HG03457 (cell line): ENCODE measurements at regions not wholly inside any gene's neighbourhood (a gene's known extent, or its start where the extent isn't known, plus 50 kb on each side); places are given as distances from the start of the nearest gene placed in this dataset.

ENCODE experiments used
- ATAC-seq: cut with Tn5 transposase; IDR thresholded peaks from one replicate; pipeline ENCODE4 v1.9.1; 2021; ENCODE audit warnings: moderate number of reproducible peaks; ENCODE audit not compliant: unreplicated experiment

DNA sequence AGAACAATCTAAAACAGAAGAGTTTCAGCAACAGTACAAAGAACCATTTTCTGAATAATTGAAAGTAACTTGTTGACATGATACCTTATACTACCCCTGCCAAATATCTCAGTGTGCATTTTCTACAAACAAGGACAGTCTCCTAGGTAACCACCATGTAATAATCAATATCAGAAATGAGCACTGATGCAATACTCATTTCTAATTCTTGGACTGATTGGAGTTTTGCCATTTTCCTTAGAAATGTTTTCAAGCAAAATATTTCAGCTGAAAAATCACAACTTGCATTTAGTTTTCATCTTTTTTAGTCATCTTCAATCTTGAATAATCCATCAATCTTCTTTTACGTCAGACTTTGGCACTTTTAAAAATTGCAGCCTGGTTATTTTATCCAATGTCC lies 420.2 kb downstream of the CDC14C start:
- no peak for ATAC-seq

DNA sequence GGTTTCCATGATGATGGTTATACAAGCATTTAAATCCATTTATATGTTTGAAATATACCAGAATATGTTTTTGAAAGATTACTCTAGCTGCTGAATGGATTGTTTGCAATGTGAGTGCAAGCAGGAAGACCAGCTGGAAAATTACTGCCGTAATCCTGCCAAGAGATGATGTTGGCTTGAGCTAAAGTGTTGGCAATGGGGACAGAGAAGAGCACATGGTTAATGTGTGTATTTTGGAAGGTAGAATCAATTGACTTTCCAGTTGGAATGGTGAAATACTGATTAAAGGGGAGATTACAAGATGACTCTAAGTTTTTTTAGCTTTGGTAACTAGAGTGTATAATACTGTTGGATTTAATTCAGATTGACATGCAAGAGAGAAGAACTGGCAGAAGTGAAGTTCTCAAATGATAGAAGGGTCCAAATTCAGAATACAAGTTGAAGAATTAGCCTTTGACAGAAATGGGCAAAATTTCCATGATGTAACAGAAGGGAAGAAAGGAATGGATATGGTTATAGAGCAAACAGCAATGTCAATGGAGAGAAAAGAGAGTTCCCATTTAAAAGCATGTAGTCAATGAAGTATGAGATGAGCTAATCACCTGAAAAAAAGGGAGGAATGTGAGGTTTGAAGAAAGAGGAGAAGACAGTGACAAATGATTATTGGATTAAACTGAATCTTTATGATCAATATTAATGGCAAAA lies 422.0 kb downstream of the CDC14C start:
- no peak for ATAC-seq

DNA sequence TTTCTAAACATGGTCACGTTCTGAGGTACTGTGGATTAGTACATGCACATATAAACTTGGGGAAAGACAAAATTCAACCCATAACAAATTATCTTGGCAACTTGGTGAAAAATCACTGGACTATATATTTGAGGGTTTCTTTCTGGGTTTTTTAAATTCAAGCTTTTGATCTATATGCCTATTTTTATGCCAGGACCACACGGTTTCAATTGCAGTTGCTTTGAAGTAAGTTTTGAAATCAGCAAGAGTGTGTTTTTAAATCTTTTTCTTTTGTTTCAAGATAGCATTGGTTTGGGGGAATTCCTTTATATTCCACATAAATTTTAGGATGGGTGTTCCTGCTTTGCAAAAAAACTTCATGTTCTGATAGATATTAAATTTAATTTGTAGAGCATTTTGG lies 406.4 kb upstream of the VWC2 start:
- no peak for ATAC-seq

DNA sequence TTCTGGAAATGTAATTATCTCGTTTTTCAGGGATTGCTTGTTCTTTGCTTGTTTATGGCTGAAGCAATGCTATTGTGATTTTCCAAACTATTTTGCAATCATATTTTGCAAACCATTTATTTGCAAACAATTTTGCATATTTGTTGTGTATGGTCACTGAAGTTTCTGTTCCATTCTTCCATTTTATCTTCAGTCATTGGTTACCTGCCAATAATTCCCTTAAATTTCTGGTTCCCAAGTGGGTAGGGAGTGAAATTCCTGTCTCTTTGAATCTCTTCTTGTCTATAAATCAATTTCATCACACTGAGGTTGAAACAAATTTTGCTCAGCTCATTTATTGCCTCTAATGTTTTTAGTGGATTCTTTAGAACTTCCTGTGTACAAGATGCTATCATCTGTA lies 401.7 kb upstream of the VWC2 start:
- no peak for ATAC-seq

DNA sequence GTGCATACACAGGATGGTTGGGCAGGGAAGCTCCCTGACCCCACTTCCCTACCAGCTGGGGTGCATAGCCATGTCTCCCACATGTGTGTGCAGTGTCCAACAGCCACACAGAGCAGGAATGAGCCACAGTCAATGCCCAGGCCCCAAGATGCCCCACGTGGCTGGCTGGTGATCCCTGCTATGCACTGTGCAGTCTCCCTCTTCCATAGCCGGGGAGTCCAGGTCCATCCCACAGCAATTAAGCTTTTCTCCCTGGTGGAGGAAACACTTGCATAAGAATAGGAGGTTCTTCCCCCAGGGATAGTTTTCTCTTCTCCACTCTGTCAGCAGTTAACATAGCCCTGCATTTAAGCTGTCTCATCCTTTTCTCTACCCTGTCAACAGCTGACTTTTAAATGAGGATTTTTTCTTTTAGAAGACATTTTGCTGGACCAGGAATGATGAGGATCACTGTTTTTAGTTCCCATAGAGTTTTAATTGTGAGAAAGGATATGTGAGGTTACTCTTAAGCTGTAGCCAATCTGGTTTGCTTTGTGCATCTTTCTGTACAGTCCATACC lies 396.5 kb upstream of the VWC2 start:
- ATAC-seq, result no peak

DNA sequence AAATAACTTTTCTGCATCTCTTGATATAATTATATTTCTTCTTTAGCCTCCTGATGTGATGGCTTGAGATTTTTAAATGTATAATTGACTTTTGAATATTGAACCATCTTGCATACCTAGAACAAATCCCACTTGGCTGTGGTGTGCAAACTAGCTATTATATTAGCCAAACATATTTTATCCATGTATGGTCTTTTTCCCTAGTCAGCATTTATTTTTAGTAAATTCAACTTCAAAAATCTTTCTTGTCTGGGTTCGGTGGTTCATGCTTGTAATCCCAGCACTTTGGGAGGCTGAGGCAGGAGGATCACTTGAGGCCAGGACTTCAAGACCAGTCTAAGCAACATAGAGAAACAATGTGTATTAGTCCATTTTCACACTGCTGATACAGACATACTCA lies 386.6 kb upstream of the VWC2 start:
- no peak for ATAC-seq

DNA sequence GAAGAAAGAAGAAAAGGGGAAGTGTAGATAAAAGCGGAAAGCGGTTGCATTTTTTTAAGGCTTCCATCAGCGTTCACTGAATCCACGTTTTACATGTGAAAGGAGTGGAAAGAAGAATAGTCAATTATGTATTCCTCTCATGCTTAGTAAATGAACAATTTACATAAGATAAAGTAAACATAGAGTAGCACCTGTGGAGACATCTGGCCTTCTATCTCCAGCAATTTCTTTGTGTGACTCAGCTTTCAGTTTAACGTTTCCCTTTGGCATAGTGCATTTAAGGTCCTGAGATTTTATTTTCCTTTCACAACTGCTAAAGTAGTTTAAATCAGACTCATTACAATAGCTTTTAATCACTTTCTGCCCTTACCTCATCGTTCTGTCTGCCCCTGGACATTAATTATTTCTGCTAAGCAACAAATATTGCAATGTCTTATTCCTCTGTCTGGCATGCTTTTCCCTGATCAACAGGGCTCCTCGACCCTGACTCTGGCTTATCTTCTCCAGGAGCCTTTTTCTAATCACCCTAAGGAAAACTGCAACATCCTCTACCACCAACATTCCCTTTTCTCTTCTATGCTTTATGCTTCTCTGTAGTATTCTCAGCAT lies 383.5 kb upstream of the VWC2 start:
- ATAC-seq, result no peak

DNA sequence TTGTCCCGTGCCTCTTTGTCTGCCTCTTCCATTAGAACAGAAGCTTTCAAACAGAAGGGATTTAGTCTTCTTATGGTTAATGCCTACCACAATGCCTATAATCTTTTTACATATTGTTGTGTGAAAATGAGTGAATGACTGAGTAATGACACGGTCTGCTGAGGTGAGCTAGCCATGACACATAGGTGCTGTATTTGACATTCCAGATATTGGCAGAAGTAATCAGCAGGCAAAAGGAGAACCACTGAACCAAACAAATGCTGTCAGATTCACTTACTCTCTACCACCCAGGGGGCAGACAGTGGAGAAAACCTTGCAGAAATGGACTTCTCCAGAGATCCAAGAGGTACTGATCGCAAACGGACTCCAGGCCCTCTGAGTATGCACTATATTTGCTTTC lies 377.2 kb upstream of the VWC2 start:
- no peak for ATAC-seq

DNA sequence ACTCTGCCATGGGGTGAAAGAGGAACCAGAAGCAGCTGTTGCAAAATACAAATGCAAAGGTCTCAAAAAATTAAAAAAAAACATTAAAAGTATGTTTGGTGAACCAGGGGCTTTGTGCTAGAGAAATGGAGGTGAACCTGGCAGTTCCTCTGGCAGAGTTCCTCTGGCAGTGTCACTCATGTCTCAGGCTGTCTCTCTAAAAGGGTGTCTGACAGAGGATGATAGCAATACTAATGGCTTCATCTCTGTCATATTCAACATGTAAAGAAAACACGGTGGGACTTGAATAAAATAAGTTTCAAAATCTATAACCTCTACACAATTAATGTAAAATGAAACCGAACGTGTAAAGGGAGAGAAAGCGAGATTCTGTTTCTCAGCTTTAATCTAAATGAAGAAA lies 375.7 kb upstream of the VWC2 start:
- no peak for ATAC-seq

DNA sequence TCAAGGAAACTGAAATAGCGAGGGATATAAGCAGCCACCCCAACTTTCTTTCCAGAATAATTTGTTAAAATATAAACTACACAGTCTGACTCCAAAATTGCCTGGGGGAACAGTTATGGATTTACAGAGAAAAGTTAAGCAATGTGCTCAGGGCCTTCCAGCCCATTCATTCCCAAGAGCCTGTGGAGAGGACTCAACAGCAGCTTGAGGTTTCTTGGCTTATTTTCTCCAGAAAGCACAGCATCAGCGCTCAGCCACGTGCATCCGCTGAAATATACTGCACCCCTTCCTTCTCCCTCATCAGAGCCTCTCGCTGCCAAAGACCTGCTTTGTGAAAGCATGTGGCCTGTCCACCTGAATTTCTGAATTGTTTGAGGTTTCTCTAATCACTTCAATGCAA lies 375.2 kb upstream of the VWC2 start:
- ATAC-seq, result no peak

DNA sequence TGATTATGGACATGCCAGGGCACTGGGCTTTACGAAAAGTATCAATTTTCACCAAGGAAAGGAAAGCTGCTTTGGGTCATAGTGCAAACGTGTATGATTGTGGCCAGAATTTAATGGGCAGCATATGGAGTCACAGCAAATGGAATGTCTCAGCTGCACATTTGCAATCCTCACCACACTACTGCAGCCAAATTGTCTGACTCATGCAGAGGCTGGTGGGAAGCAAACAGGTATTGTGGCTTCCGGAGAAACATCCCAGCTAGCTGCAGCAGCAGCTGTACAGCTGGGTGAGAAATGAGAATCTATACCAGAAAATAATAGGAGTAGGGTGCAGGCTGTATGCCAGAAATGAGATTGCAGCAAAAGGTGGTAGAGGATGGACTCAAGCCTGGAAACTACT lies 374.7 kb upstream of the VWC2 start:
- ATAC-seq, result no peak

DNA sequence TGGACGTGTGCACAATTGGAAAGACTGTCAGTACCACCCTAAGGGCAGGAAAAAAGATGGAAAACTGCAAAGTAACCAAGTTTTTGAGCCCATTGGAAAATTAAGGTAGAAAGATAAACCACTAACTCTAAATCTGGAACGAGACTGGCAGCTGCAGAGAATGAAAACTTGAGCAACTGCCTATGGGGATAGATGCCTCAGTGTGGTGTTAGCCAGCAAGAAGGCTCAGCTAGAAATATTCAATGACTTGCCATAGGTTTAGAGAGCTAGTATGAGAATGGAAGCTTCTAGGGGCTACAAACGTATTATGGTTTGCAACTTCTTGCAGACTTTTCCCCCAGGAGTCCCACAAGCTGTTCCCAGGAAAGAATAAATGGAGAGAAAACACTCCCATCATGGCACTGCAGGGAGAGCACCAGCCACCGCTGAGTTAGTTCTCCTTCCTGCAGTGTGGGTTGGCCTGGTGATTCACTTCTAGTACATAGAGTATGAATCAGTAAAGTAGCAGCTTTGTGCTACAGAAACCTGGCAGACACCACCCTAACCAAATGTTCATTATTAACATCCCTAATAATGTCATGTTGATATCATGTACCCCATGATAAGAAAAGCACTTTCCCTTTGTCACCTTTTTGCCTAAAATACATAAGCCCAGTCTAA lies 372.4 kb upstream of the VWC2 start:
- ATAC-seq, result no peak

DNA sequence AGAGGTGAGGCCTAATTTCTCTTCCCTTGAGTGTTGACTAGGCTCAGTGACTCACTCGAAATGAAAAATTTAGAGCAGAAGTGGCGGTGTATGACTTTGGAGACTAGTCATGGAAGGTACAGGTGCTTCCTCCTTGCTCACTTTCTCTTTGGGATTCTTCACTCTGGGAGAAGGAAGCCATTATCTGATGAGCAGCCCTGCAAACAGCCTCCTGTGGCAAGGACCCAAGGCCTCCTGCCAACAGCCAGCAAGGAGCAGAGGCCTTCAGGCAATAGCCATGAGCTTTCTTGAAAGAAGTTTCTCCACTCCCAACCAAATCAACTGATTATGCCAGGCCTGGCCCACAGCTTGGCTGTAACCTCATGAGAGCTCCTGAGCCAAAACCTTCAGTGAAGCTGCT lies 369.6 kb upstream of the VWC2 start:
- ATAC-seq, result no peak

DNA sequence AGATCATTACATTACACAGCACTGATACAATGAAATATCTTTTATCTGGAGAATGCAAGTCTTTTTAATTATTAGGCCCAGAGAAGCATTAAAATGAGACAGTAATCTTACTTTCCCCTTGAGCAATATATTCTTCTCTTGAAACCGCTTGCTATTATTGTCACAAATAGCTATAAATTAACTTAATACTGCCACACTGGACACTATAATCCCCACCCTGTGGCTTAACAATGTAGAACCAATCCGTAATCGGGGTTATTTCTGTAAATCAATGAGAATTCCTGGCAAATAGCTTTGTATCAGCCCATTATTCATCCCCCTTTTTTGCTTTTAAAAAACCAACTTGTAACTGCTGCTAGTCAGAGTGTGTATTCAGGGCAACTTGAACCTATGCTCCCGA lies 366.2 kb upstream of the VWC2 start:
- no peak for ATAC-seq

DNA sequence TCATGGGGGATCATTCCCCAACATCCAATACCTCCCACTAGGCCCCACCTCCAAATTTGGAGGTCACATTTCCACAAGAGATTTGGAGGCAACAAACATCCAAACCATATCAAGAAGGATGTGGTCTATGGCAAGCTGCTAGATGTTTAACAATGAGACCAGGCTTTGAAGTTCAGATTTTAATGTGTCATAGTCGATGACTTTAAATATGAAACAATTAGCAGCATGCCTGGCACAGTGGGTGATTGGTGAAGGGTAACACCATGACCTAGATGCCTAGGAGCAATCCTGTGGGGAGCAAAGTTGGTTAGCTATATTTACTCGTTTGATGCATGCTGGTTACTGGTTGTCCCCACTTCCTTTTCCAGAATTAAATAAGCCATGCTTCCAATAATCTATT lies 356.4 kb upstream of the VWC2 start:
- no peak for ATAC-seq

DNA sequence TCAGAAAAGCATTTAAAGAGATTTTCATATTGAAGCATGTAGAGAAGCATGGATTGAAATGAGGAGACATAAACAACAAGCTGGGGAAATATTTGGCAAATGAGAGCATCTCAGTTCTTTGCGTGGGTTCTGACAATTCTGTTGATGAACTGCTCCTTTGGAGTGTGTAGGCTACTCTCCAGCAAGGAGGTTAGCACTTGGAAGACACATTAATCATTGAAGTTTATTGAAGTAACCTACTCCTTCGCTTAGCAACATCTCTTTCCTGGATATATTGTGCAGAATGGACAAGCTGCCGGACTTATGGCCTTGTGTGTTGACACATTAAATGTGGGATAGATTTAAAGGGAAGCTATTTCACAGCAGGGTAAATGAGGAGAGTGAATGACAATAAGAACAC lies 354.5 kb upstream of the VWC2 start:
- no peak for ATAC-seq

DNA sequence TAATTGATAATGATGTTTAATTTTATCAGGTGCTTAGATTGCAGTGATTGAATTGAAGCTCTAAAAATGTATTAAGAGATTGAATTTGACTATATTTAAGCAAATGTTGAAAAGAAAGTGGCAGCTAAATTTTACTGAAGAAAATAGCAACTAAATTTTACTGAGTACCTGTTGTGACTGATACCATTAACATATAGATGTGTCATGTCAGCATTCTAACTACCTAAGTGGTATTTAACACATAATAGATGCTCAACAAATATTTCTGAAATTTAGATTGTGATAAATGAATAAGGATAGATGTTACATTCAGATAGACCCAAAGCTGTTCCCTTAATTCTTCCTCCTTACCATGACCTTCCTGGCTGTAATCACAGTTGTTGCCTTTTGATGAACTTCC lies 350.9 kb upstream of the VWC2 start:
- no peak for ATAC-seq

DNA sequence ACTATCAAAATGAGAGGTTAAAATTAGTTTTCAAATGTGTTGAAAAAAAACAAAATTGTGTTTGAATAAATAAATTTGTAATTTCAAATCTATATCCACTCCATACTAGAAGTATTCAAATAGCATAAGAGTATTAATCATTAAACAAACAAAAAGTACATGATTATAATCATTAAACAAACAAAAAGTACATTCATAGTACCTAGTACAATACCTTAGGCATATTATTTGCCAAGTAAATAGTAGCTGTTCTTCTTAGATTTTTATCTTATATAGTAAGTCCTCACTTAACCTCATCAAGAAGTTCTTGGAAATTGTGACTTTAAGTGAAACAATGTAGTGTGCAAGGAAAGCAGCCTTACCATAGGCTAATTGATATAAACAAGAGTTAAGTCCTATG lies 349.3 kb upstream of the VWC2 start:
- ATAC-seq, result no peak

DNA sequence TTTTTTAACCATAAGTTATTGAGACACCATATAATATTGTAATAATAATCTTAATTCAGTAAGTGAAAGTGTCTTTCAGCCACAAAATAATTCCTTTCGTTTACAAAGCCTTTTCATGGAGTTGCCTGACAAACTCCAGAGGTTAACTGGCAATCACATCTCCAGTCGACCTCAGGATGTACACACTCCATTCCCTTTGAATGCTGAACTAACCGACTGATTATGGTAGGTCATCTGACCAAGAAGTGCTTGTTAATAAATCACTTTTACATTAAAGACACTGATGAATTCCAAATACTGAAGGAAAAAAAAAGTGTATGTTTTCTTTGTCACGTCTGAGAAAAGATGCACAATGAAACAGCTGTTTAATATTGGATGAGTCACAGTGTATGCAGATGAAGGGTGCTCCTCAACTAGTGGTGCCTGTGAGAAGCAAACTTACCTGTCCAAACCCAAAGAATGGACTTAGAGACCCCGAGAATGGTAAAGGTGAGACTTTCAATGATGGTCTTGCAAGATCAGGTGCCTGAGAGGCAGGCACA lies 348.1 kb upstream of the VWC2 start:
- ATAC-seq, result no peak

DNA sequence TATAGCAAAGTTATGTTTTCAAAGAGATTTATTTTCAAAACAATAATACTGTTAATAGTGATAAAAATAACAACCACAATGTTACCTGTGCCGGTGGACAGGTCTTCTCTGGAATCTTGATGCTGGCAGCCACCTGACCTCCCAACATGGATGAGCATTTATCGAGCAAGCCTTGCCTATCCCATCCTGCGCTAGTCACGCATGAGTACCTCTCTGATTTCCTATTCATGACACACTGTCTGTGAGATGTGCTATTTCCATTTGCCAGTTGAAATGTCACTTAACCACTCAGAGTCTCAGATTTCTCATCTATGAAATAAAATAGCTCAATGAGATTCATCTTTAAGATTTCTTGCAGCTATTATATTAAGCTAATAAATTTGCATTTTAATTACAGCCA lies 341.2 kb upstream of the VWC2 start:
- ATAC-seq, result no peak

DNA sequence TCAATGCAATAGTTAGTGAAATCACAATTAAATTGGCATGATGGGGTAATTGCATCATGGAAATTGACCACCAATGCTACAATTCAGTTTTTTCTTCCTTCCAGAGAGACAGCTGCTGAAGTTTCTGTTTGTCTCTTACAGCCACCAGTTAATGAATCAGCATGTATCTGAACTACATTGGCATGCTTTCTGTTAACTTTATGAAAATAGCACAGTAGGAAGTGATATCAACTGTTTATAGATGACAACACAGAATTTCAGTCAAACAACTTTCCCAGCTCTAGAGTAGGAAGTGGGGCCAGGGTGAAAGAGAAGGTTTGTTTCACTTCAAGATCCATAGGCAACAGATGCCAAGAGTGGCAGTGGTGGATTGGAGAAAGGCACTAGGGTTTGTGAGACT lies 339.6 kb upstream of the VWC2 start:
- ATAC-seq, result no peak

DNA sequence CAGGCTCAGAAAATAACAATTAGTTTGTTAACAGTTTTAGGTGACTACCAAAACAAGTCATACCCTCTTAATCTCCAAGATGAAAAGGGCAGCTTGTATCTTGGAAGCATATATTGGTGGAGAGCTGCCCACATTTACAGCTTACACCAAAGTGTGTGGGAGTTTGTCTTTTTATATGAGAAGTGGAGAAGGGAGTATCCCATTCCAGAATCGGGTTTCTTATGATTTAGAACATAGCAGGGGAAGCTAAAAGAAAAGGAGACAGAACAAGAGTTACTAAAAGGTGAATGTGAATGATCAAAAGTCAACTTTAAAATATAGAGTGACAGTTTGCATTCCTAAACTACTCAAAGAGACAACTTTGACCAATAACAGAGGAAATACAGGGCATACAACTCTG lies 338.6 kb upstream of the VWC2 start:
- no peak for ATAC-seq
